ENCODE measurements at regions not wholly inside any gene's neighbourhood (a gene's known extent, or its start where the extent isn't known, plus 50 kb on each side); places are given as distances from the start of the nearest gene placed in this dataset.

GRCh38 chr7:3094701-3095445 is 51.2 kb upstream of the CARD11 start:
- Histone ChIP-seq H3K18ac (ENCODE audit: low read depth in 1 of 2, low read length in 2 of 2) (no peak overlapping the region), H3K27me3 (ENCODE audit: control insufficient read depth in 1 of 2, insufficient read depth in 1 of 2, low read length in 2 of 2) (peaks cover 0 to 4% of the 10 kb centered on the region in 2 experiments), H2AFZ (ENCODE audit: low read depth, low read length) (no peak overlapping the region), H3K4me3 (ENCODE audit: insufficient read depth in 1 of 2, low read depth in 1 of 2, low read length in 2 of 2) (no peak overlapping the region), H3K4me1 (ENCODE audit: control insufficient read depth, insufficient read depth, low read depth, low read length) (no peaks in the 10 kb centered on the region), H3K9ac (ENCODE audit: low read length) (no peak overlapping the region), H3K79me1 (replicated peaks; ENCODE audit: low read length, poor library complexity, severe bottlenecking) (no peaks in the 10 kb centered on the region), H2BK12ac (ENCODE audit: low read length in 2 of 2) (no peak overlapping the region), H2BK5ac (ENCODE audit: low read depth, low read length, poor library complexity, severe bottlenecking) (no peak overlapping the region), H3K36me3 (ENCODE audit: control insufficient read depth in 1 of 2, insufficient read depth in 2 of 2, low read depth in 1 of 2, low read length in 2 of 2) (no peaks in the 10 kb centered on the region), H4K8ac (ENCODE audit: low read length) (no peak overlapping the region), H2BK15ac (ENCODE audit: low read depth, poor library complexity, severe bottlenecking) (no peak overlapping the region), H3K4me2 (ENCODE audit: low read length, poor library complexity, severe bottlenecking) (no peak overlapping the region), H3K9me3 (ENCODE audit: control insufficient read depth, low read length) (peaks cover 5% of the 10 kb centered on the region), H3K14ac (ENCODE audit: low read length in 2 of 2) (no peak overlapping the region), H2AK5ac (ENCODE audit: low read length, severe bottlenecking) (no peak overlapping the region), H4K91ac (ENCODE audit: low read length) (no peak overlapping the region), H3K23ac (ENCODE audit: low read length in 2 of 2) (no peak overlapping the region), H3K27ac (ENCODE audit: low read length, poor library complexity, severe bottlenecking) (no peak overlapping the region), H2BK120ac (ENCODE audit: low read depth, low read length) (no peak overlapping the region), H3K4ac (ENCODE audit: low read depth in 1 of 2, low read length in 2 of 2) (no peak overlapping the region)
- DNase-seq: no peak
- whole genome bisulfite sequencing: 87% methylated on average over 23 of the region's 23 CpGs

- Histone ChIP-seq H2BK5ac (ENCODE audit: low read depth, low read length, poor library complexity, severe bottlenecking) (no peak overlapping the region), H3K9me3 (ENCODE audit: control insufficient read depth, low read length) (peaks cover 5% of the 10 kb centered on the region), H4K91ac (ENCODE audit: low read length) (no peak overlapping the region), H3K23ac (ENCODE audit: low read length in 2 of 2) (no peak overlapping the region), H3K4me3 (ENCODE audit: insufficient read depth in 1 of 2, low read depth in 1 of 2, low read length in 2 of 2) (no peak overlapping the region), H3K27ac (ENCODE audit: low read length, poor library complexity, severe bottlenecking) (no peak overlapping the region), H2BK12ac (ENCODE audit: low read length in 2 of 2) (no peak overlapping the region), H3K36me3 (ENCODE audit: control insufficient read depth in 1 of 2, insufficient read depth in 2 of 2, low read depth in 1 of 2, low read length in 2 of 2) (no peaks in the 10 kb centered on the region), H2BK15ac (ENCODE audit: low read depth, poor library complexity, severe bottlenecking) (no peak overlapping the region), H2AFZ (ENCODE audit: low read depth, low read length) (no peak overlapping the region), H3K18ac (ENCODE audit: low read depth in 1 of 2, low read length in 2 of 2) (no peak overlapping the region), H4K8ac (ENCODE audit: low read length) (no peak overlapping the region), H3K4me2 (ENCODE audit: low read length, poor library complexity, severe bottlenecking) (no peak overlapping the region), H3K4me1 (ENCODE audit: control insufficient read depth, insufficient read depth, low read depth, low read length) (no peaks in the 10 kb centered on the region), H3K14ac (ENCODE audit: low read length in 2 of 2) (no peak overlapping the region), H3K4ac (ENCODE audit: low read depth in 1 of 2, low read length in 2 of 2) (no peak overlapping the region), H2AK5ac (ENCODE audit: low read length, severe bottlenecking) (no peak overlapping the region), H3K79me1 (replicated peaks; ENCODE audit: low read length, poor library complexity, severe bottlenecking) (no peaks in the 10 kb centered on the region), H3K27me3 (ENCODE audit: control insufficient read depth in 1 of 2, insufficient read depth in 1 of 2, low read length in 2 of 2) (peaks cover 0 to 4% of the 10 kb centered on the region in 2 experiments), H3K9ac (ENCODE audit: low read length) (no peak overlapping the region), H2BK120ac (ENCODE audit: low read depth, low read length) (no peak overlapping the region)
- DNase-seq: no peak
- WGBS: 85% methylated on average over 1 of the region's 1 CpG
Observed at GRCh38 chr7:3097734-3098133, 54.1 kb upstream of the CARD11 start.

- Histone ChIP-seq H3K36me3 (ENCODE audit: control insufficient read depth in 1 of 2, insufficient read depth in 2 of 2, low read depth in 1 of 2, low read length in 2 of 2) (no peaks in the 10 kb centered on the region), H2BK15ac (ENCODE audit: low read depth, poor library complexity, severe bottlenecking) (no peak overlapping the region), H3K4ac (ENCODE audit: low read depth in 1 of 2, low read length in 2 of 2) (no peak overlapping the region), H2AFZ (ENCODE audit: low read depth, low read length) (no peak overlapping the region), H3K4me2 (ENCODE audit: low read length, poor library complexity, severe bottlenecking) (no peak overlapping the region), H3K27me3 (ENCODE audit: control insufficient read depth in 1 of 2, insufficient read depth in 1 of 2, low read length in 2 of 2) (peaks cover 4 to 21% of the 10 kb centered on the region in 2 experiments), H3K4me3 (ENCODE audit: insufficient read depth in 1 of 2, low read depth in 1 of 2, low read length in 2 of 2) (no peak overlapping the region), H2BK5ac (ENCODE audit: low read depth, low read length, poor library complexity, severe bottlenecking) (no peak overlapping the region), H3K14ac (ENCODE audit: low read length in 2 of 2) (no peak overlapping the region), H2BK120ac (ENCODE audit: low read depth, low read length) (no peak overlapping the region), H3K79me1 (replicated peaks; ENCODE audit: low read length, poor library complexity, severe bottlenecking) (no peaks in the 10 kb centered on the region), H3K9ac (ENCODE audit: low read length) (no peak overlapping the region), H2AK5ac (ENCODE audit: low read length, severe bottlenecking) (no peak overlapping the region), H4K91ac (ENCODE audit: low read length) (no peak overlapping the region), H4K8ac (ENCODE audit: low read length) (no peak overlapping the region), H3K4me1 (ENCODE audit: control insufficient read depth, insufficient read depth, low read depth, low read length) (no peaks in the 10 kb centered on the region), H2BK12ac (ENCODE audit: low read length in 2 of 2) (no peak overlapping the region), H3K18ac (ENCODE audit: low read depth in 1 of 2, low read length in 2 of 2) (no peak overlapping the region), H3K27ac (ENCODE audit: low read length, poor library complexity, severe bottlenecking) (no peak overlapping the region), H3K9me3 (ENCODE audit: control insufficient read depth, low read length) (peaks cover 11% of the 10 kb centered on the region), H3K23ac (ENCODE audit: low read length in 2 of 2) (no peak overlapping the region)
- no peak for DNase-seq
- 96% methylated on average over 1 of the region's 2 CpGs for WGBS
Observed at GRCh38 chr7:3102159-3102558, 58.5 kb upstream of the CARD11 start.

- no peak overlapping the region for H3K9ac ChIP-seq (ENCODE audit: low read length)
- WGBS: 86% methylated on average over 12 of the region's 12 CpGs
- H3K9me3 ChIP-seq (ENCODE audit: control insufficient read depth, low read length): peaks cover 6% of the 10 kb centered on the region
- H2BK120ac ChIP-seq (ENCODE audit: low read depth, low read length): no peak overlapping the region
- no peaks in the 10 kb centered on the region for H3K36me3 ChIP-seq (ENCODE audit: control insufficient read depth in 1 of 2, insufficient read depth in 2 of 2, low read depth in 1 of 2, low read length in 2 of 2)
- H2BK5ac ChIP-seq (ENCODE audit: low read depth, low read length, poor library complexity, severe bottlenecking): no peak overlapping the region
- no peak overlapping the region for H3K14ac ChIP-seq (ENCODE audit: low read length in 2 of 2)
- no peak overlapping the region for H3K23ac ChIP-seq (ENCODE audit: low read length in 2 of 2)
- no peak overlapping the region for H3K4ac ChIP-seq (ENCODE audit: low read depth in 1 of 2, low read length in 2 of 2)
- no peak overlapping the region for H3K18ac ChIP-seq (ENCODE audit: low read depth in 1 of 2, low read length in 2 of 2)
- H3K4me1 ChIP-seq (ENCODE audit: control insufficient read depth, insufficient read depth, low read depth, low read length): no peaks in the 10 kb centered on the region
- no peak overlapping the region for H2BK12ac ChIP-seq (ENCODE audit: low read length in 2 of 2)
- no peak overlapping the region for H2AFZ ChIP-seq (ENCODE audit: low read depth, low read length)
- no peak overlapping the region for H3K4me3 ChIP-seq (ENCODE audit: insufficient read depth in 1 of 2, low read depth in 1 of 2, low read length in 2 of 2)
- no peak overlapping the region for H2AK5ac ChIP-seq (ENCODE audit: low read length, severe bottlenecking)
- H2BK15ac ChIP-seq (ENCODE audit: low read depth, poor library complexity, severe bottlenecking): no peak overlapping the region
- no peak overlapping the region for H4K91ac ChIP-seq (ENCODE audit: low read length)
- no peaks in the 10 kb centered on the region for H3K79me1 ChIP-seq (replicated peaks; ENCODE audit: low read length, poor library complexity, severe bottlenecking)
- no peak overlapping the region for H4K8ac ChIP-seq (ENCODE audit: low read length)
- H3K27me3 ChIP-seq (ENCODE audit: control insufficient read depth in 1 of 2, insufficient read depth in 1 of 2, low read length in 2 of 2): peaks cover 4 to 21% of the 10 kb centered on the region in 2 experiments
- DNase-seq: no peak
- H3K27ac ChIP-seq (ENCODE audit: low read length, poor library complexity, severe bottlenecking): no peak overlapping the region
- no peak overlapping the region for H3K4me2 ChIP-seq (ENCODE audit: low read length, poor library complexity, severe bottlenecking)
Observed at GRCh38 chr7:3103614-3104398, 60.1 kb upstream of the CARD11 start.
